SK-N-SH (cell line): ENCODE measurements at regions not wholly inside any gene's neighbourhood (a gene's known extent, or its start where the extent isn't known, plus 50 kb on each side); places are given as distances from the start of the nearest gene placed in this dataset.

Experiments used
- CTCF ChIA-PET: fragments of 300-600, 350-600 bp; formaldehyde crosslinking; extraction: SDS; loops from one replicate; lab custom pipeline; 2021; lab: Yijun Ruan, JAX
- POLR2A ChIA-PET: fragments of 350-600 bp; sonication (Branson Sonifier 250); formaldehyde crosslinking; extraction: SDS; loops from one replicate; lab custom pipeline; 2020; ENCODE audit warnings: antibody characterized with exemption, inconsistent platforms; lab: Yijun Ruan, JAX
- DNase-seq: peaks from one replicate; pipeline ENCODE4 v3.0.0; 2012
- H2AFZ ChIP-seq: fragments of 200-600 bp; sonication (generic); 2 replicates; pipeline ENCODE4 v1.8.1; 2016; ENCODE audit warnings: antibody characterized with exemption, mild to moderate bottlenecking, low read depth
- H3F3A ChIP-seq: fragments of 200-600 bp; sonication (generic); replicated peaks from 2 replicates; pipeline ENCODE3; 2016; ENCODE audit warnings: antibody characterized with exemption, mild to moderate bottlenecking; ENCODE audit not compliant: insufficient read depth
- H3K27ac ChIP-seq, 2 experiments: fragments of 200-500 bp in 1 of 2; fragments of 200-600 bp in 1 of 2; sonication (Bioruptor generic) in 1 of 2; sonication (generic), shearing (Covaris generic) in 1 of 2; 2 replicates each; pipeline versions ENCODE4 v1.5.1 to v1.6.1; 2014 to 2016; ENCODE audit warnings: low read depth in 2 of 2, inconsistent platforms in 1 of 2, low read length in 1 of 2, mild to moderate bottlenecking in 1 of 2, mixed read lengths in 1 of 2
- H3K27me3 ChIP-seq: fragments of 200-600 bp; sonication (generic), shearing (Covaris generic); 2 replicates; pipeline ENCODE4 v1.6.1; 2016; ENCODE audit warnings: mixed run types; ENCODE audit not compliant: insufficient read depth
- H3K36me3 ChIP-seq, 2 experiments: fragments of 200-500 bp in 1 of 2; fragments of 200-600 bp in 1 of 2; sonication (Bioruptor generic) in 1 of 2; sonication (generic) in 1 of 2; replicated peaks in 1 of 2; 2 replicates each; pipeline versions ENCODE3 to v1.5.1; 2014 to 2016; ENCODE audit warnings: low read length in 1 of 2, mild to moderate bottlenecking in 1 of 2; ENCODE audit not compliant: insufficient read depth in 2 of 2, control insufficient read depth in 1 of 2
- H3K4me1 ChIP-seq, 2 experiments: fragments of 200-500 bp in 1 of 2; fragments of 200-600 bp in 1 of 2; sonication (Bioruptor generic) in 1 of 2; sonication (generic), shearing (Covaris generic) in 1 of 2; 2 replicates each; pipeline versions ENCODE4 v1.5.1 to v1.6.1; 2014 to 2016; ENCODE audit warnings: low read depth in 1 of 2, low read length in 1 of 2, mixed run types in 1 of 2; ENCODE audit not compliant: insufficient read depth in 2 of 2, control insufficient read depth in 1 of 2
- H3K4me2 ChIP-seq: fragments of 200-600 bp; sonication (generic), shearing (Covaris generic); 2 replicates; pipeline ENCODE4 v1.6.1; 2017; ENCODE audit warnings: mixed run types
- H3K4me3 ChIP-seq, 2 experiments: fragments of 200-500 bp in 1 of 2; fragments of 200-600 bp in 1 of 2; sonication (Bioruptor generic) in 1 of 2; sonication (generic), shearing (Covaris generic) in 1 of 2; 2 replicates each; pipeline versions ENCODE4 v1.5.1 to v1.8.1; 2014 to 2016; ENCODE audit warnings: low read depth in 2 of 2, inconsistent platforms in 1 of 2, low read length in 1 of 2, mild to moderate bottlenecking in 1 of 2, mixed read lengths in 1 of 2, moderate library complexity in 1 of 2
- H3K79me2 ChIP-seq: fragments of 200-600 bp; sonication (generic); 2 replicates; pipeline ENCODE4 v1.8.1; 2017; ENCODE audit warnings: mild to moderate bottlenecking; ENCODE audit not compliant: insufficient read depth
- H3K9ac ChIP-seq: fragments of 200-600 bp; sonication (generic); 2 replicates; pipeline ENCODE4 v1.6.1; 2017; ENCODE audit warnings: mixed run types
- H3K9me2 ChIP-seq: fragments of 200-600 bp; sonication (generic); 2 replicates; pipeline ENCODE4 v1.6.1; 2017; ENCODE audit warnings: mixed run types
- H3K9me3 ChIP-seq: fragments of 200-600 bp; sonication (generic); 2 replicates; pipeline ENCODE4 v1.6.1; 2017; ENCODE audit warnings: mixed run types, mild to moderate bottlenecking, moderate library complexity
- H4K20me1 ChIP-seq: fragments of 200-600 bp; sonication (generic); 2 replicates; pipeline ENCODE4 v1.6.1; 2017; ENCODE audit warnings: mild to moderate bottlenecking, mixed run types; ENCODE audit not compliant: insufficient read depth
- CHD2 ChIP-seq: fragments of 150-350 bp; IDR thresholded peaks from 2 replicates; pipeline ENCODE4 v1.6.1; 2018; ENCODE audit warnings: low read length; ENCODE audit not compliant: partially characterized antibody
- CTCF ChIP-seq: fragments of 200-600 bp; sonication (generic); IDR thresholded peaks from 2 replicates; pipeline ENCODE4 v1.6.1; 2017; ENCODE audit warnings: antibody characterized with exemption, mild to moderate bottlenecking, moderate library complexity
- ELF1 ChIP-seq: IDR thresholded peaks from 2 replicates; pipeline ENCODE4 v1.4.0; 2012
- FOSL2 ChIP-seq: IDR thresholded peaks from 2 replicates; pipeline ENCODE4 v1.4.0; 2012; ENCODE audit warnings: low read depth, mild to moderate bottlenecking, moderate library complexity, borderline replicate concordance
- JUND ChIP-seq: IDR thresholded peaks from 2 replicates; pipeline ENCODE4 v1.4.0; 2012
- MXI1 ChIP-seq: IDR thresholded peaks from 2 replicates; pipeline ENCODE4 v1.6.1; 2012; ENCODE audit warnings: mild to moderate bottlenecking, low read depth, low read length, improper control_type of control experiment
- NFIC ChIP-seq: IDR thresholded peaks from 2 replicates; pipeline ENCODE4 v1.4.0; 2012; ENCODE audit warnings: borderline replicate concordance
- REST ChIP-seq: IDR thresholded peaks from 2 replicates; pipeline ENCODE4 v1.6.1; 2012; ENCODE audit warnings: mild to moderate bottlenecking, low read depth, low read length, moderate library complexity
- RFX5 ChIP-seq: IDR thresholded peaks from 2 replicates; pipeline ENCODE4 v1.6.1; 2012; ENCODE audit warnings: mild to moderate bottlenecking, improper control_type of control experiment, low read length
- RXRA ChIP-seq: IDR thresholded peaks from 2 replicates; pipeline ENCODE4 v1.4.0; 2012; ENCODE audit warnings: low read depth, mild to moderate bottlenecking, borderline replicate concordance
- SIN3A ChIP-seq: IDR thresholded peaks from 2 replicates; pipeline ENCODE4 v1.6.1; 2012; ENCODE audit warnings: low read depth, mild to moderate bottlenecking, low read length, moderate library complexity, borderline replicate concordance
- TAF1 ChIP-seq: IDR thresholded peaks from 2 replicates; pipeline ENCODE4 v1.6.1; 2012; ENCODE audit warnings: low read depth, mild to moderate bottlenecking, low read length, moderate library complexity, borderline replicate concordance
- TEAD4 ChIP-seq: IDR thresholded peaks from 2 replicates; pipeline ENCODE4 v1.4.0; 2012; ENCODE audit warnings: mild to moderate bottlenecking, borderline replicate concordance; ENCODE audit not compliant: insufficient read depth
- USF2 ChIP-seq: fragments of 150-350 bp; IDR thresholded peaks from 2 replicates; pipeline ENCODE4 v1.6.1; 2017; ENCODE audit warnings: antibody characterized with exemption, low read length, low read depth, borderline replicate concordance
- WGBS: methylation state at CpG from one replicate; pipeline ENCODE4 v1.1.6; 2017; ENCODE audit warnings: low lambda C conversion rate; 5-methylcytosine and 5-hydroxymethylcytosine counted together
- TF ChIP-seq, protein P1 (sequence below): IDR thresholded peaks from 2 replicates; pipeline ENCODE4 v1.4.0; 2012; ENCODE audit warnings: low read depth, borderline replicate concordance
- TF ChIP-seq, protein P2 (sequence below): IDR thresholded peaks from 2 replicates; pipeline ENCODE4; 2012

GRCh38 chrX:21167494-21167893 is 206.7 kb upstream of the CNKSR2 start:
- 29% methylated on average over 1 of the region's 1 CpG for WGBS
- no peak overlapping the region for H3K4me2 ChIP-seq
- H3K27ac ChIP-seq, result no peak overlapping the region
- CTCF ChIA-PET, result no interaction called here
- no peaks in the 10 kb centered on the region for H3K27me3 ChIP-seq
- no peaks in the 10 kb centered on the region for H3K36me3 ChIP-seq
- no peaks in the 10 kb centered on the region for H3K9me3 ChIP-seq
- no peak overlapping the region for H2AFZ ChIP-seq
- no peaks in the 10 kb centered on the region for H4K20me1 ChIP-seq
- H3K4me1 ChIP-seq, result no peaks in the 10 kb centered on the region
- TF ChIP-seq FOSL2 (no peak), JUND (no peak), USF2 (no peak), CTCF (no peak)
- POLR2A ChIA-PET, result no interaction called here
- H3F3A ChIP-seq, result no peaks in the 10 kb centered on the region
- H3K79me2 ChIP-seq, result no peaks in the 10 kb centered on the region
- no peak for DNase-seq
- H3K9ac ChIP-seq, result no peak overlapping the region
- no peaks in the 10 kb centered on the region for H3K9me2 ChIP-seq
- no peak overlapping the region for H3K4me3 ChIP-seq

DNA sequence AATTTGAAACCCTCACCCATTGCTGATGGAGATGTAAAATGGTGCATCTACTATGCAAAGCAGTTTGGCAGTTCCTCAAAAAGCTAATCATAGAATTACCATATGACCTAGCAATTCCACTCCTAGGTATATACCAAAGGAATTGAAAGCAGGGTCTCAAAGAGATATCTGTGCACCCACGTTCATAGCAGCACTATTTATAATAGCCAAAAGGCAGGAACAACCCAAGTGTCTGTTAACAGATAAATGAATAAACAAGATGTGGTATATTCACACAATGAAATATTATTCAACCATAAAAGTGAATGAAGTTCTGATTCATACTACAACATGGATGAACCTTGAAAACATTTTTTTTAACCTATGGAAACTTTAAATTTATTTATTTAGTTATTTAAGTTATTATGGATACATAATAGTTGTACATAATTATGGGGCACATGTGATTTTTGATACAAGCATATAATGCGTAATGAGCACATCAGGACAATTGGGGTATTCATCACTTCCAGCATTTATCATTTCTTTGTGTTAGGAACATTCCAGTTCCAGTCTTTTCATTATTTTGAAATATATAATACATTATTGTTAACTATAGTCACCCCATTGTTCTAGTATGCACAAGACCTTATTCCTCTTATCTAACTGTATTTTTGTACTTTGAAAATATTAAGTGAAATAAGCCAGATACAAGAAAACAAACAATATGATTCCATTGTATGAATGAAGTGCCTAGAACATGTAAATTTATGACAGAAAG is 205.6 kb upstream of the CNKSR2 start:
- no peak for TF ChIP-seq RXRA
- TF ChIP-seq REST, result no peak
- no peak for TF ChIP-seq ELF1
- TF ChIP-seq, protein P1, sequence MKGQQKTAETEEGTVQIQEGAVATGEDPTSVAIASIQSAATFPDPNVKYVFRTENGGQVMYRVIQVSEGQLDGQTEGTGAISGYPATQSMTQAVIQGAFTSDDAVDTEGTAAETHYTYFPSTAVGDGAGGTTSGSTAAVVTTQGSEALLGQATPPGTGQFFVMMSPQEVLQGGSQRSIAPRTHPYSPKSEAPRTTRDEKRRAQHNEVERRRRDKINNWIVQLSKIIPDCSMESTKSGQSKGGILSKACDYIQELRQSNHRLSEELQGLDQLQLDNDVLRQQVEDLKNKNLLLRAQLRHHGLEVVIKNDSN, result no peak
- no peak for TF ChIP-seq NFIC
- TF ChIP-seq TEAD4, result no peak
- TF ChIP-seq SIN3A, result no peak
- TF ChIP-seq, protein P2, sequence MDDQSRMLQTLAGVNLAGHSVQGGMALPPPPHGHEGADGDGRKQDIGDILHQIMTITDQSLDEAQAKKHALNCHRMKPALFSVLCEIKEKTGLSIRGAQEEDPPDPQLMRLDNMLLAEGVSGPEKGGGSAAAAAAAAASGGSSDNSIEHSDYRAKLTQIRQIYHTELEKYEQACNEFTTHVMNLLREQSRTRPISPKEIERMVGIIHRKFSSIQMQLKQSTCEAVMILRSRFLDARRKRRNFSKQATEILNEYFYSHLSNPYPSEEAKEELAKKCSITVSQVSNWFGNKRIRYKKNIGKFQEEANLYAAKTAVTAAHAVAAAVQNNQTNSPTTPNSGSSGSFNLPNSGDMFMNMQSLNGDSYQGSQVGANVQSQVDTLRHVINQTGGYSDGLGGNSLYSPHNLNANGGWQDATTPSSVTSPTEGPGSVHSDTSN, result no peak
- no peak for TF ChIP-seq MXI1
- no peak for TF ChIP-seq CHD2
- TF ChIP-seq TAF1, result no peak
- no peak for TF ChIP-seq RFX5
- CTCF ChIA-PET, result no interaction called here
- no peak overlapping the region for H3K4me2 ChIP-seq

More for the DNA sequence above, 205.6 kb upstream of the CNKSR2 start:
- H3K9me2 ChIP-seq, result no peaks in the 10 kb centered on the region
- H3K4me3 ChIP-seq, result no peak overlapping the region
- POLR2A ChIA-PET, result no interaction called here
- H4K20me1 ChIP-seq, result no peaks in the 10 kb centered on the region
- no peaks in the 10 kb centered on the region for H3K79me2 ChIP-seq
- no peak overlapping the region for H2AFZ ChIP-seq
- H3F3A ChIP-seq, result no peaks in the 10 kb centered on the region
- no peaks in the 10 kb centered on the region for H3K27me3 ChIP-seq
- H3K9me3 ChIP-seq, result no peaks in the 10 kb centered on the region
- H3K9ac ChIP-seq, result no peak overlapping the region
- DNase-seq, result no peak
- no peak overlapping the region for H3K27ac ChIP-seq
- 19% methylated on average over 2 of the region's 2 CpGs for WGBS
- H3K36me3 ChIP-seq, result no peaks in the 10 kb centered on the region
- H3K4me1 ChIP-seq, result no peaks in the 10 kb centered on the region
